ENCODE measurements at regions not wholly inside any gene's neighbourhood (a gene's known extent, or its start where the extent isn't known, plus 50 kb on each side); places are given as distances from the start of the nearest gene placed in this dataset.

- TF ChIP-seq CTCF (IDR thresholded peaks at IDR 0.05; ENCODE audit: control extremely low read depth in 1 of 3, insufficient read depth in 1 of 3, low read depth in 1 of 3, low read length in 3 of 3): no peak
- no peak for TF ChIP-seq POLR2AphosphoS5 (IDR thresholded peaks at IDR 0.05; ENCODE audit: low read depth, low read length)
- TF ChIP-seq EZH2 (IDR thresholded peaks at IDR 0.05; ENCODE audit: low read depth, low read length, severe bottlenecking): no peak
- no peak for TF ChIP-seq ZNF274 (IDR thresholded peaks at IDR 0.05; ENCODE audit: borderline replicate concordance, extremely low read depth, low read length)
- TF ChIP-seq TBP (IDR thresholded peaks at IDR 0.05; ENCODE audit: low read depth, low read length): no peak
- no peak for TF ChIP-seq POLR2A (IDR thresholded peaks at IDR 0.05; ENCODE audit: control extremely low read depth in 1 of 2, low read depth in 2 of 2, low read length in 2 of 2)
- no peak for TF ChIP-seq HDAC6 (IDR thresholded peaks at IDR 0.05; ENCODE audit: low read depth, low read length)
- TF ChIP-seq BRCA1 (IDR thresholded peaks at IDR 0.05; ENCODE audit: low read depth, low read length): no peak
- TF ChIP-seq ATF2 (IDR thresholded peaks at IDR 0.05; ENCODE audit: low read length): no peak
- no peak for TF ChIP-seq SIN3A (conservative IDR thresholded peaks at IDR 0.05 in 1 of 2, IDR thresholded peaks at IDR 0.05 in 1 of 2; ENCODE audit: low read depth in 1 of 2, low read length in 2 of 2)
- TF ChIP-seq SRF (IDR thresholded peaks at IDR 0.05; ENCODE audit: low read depth, low read length): no peak
These were observed 167.9 kb upstream of the SLC39A10 start for GRCh38 chr2:195489101-195489500.
